HCT116 (cell line): ENCODE measurements at regions not wholly inside any gene's neighbourhood (a gene's known extent, or its start where the extent isn't known, plus 50 kb on each side); places are given as distances from the start of the nearest gene placed in this dataset.

Source experiments
- ATAC-seq: fragments of 200-7000 bp; cut with Tn5 transposase; 2 replicates; pipeline ENCODE4 v1.9.1; 2020; ENCODE audit warnings: mild to moderate bottlenecking, moderate library complexity
- BruUV-seq: library from RNA; stranded (reverse); fragments of 400-500 nt; replicated peaks from 2 replicates; lab custom pipeline; 2021; lab: Mats Ljungman, UMichigan
- CTCF ChIA-PET: fragments of 300-600 bp; sonication (Branson Sonifier 250); formaldehyde crosslinking; loops from one replicate; lab custom pipeline; 2021; ENCODE audit warnings: antibody characterized with exemption; lab: Charles Lee
- POLR2A ChIA-PET: fragments of 300-600, 350-600 bp; sonication (Branson Sonifier 250); formaldehyde crosslinking; loops from one replicate; lab custom pipeline; 2021; ENCODE audit warnings: antibody characterized with exemption; lab: Charles Lee
- RAD21 ChIA-PET, 2 experiments: fragments of 300-600 bp; sonication (Branson Sonifier 250); formaldehyde crosslinking; loops; one replicate each; lab custom pipeline; 2023; ENCODE audit warnings: low total read pairs in 2 of 2; ENCODE audit not compliant: uncharacterized antibody in 2 of 2, unreplicated experiment in 2 of 2, low non-redundant PET in 1 of 2; lab: Charles Lee
- DNase-seq: peaks from one replicate; pipeline ENCODE4 v3.0.0-alpha.2; 2010; ENCODE audit warnings: low read depth, low spot score
- H2AFZ ChIP-seq: fragments of 200-600 bp; shearing (Covaris generic), sonication (generic); 2 replicates; pipeline ENCODE4 v1.6.1; 2017; ENCODE audit warnings: low read depth, mixed run types, mixed read lengths, antibody characterized with exemption, low read length; ENCODE audit not compliant: poor library complexity, severe bottlenecking
- H3K27ac ChIP-seq: 2 replicates; pipeline ENCODE4 v1.5.1; 2012; ENCODE audit warnings: low read depth, low read length
- H3K27me3 ChIP-seq: fragments of 200-600 bp; sonication (generic); 2 replicates; pipeline ENCODE4 v1.6.1; 2016; ENCODE audit warnings: mixed run types, low read length, mixed read lengths; ENCODE audit not compliant: insufficient read depth
- H3K36me3 ChIP-seq, 2 experiments: fragments of 200-500 bp in 1 of 2; fragments of 200-600 bp in 1 of 2; sonication (Bioruptor generic) in 1 of 2; sonication (generic) in 1 of 2; 2 replicates each; pipeline versions ENCODE4 v1.5.1 to v1.6.1; 2014 to 2016; ENCODE audit warnings: low read length in 2 of 2, inconsistent platforms in 1 of 2, mixed read lengths in 1 of 2, mixed run types in 1 of 2; ENCODE audit not compliant: insufficient read depth in 2 of 2, control insufficient read depth in 1 of 2
- H3K4me1 ChIP-seq, 2 experiments: fragments of 200-600 bp in 1 of 2; sonication (generic) in 1 of 2; 2 replicates each; pipeline versions ENCODE4 v1.5.1 to v1.6.1; 2012 to 2017; ENCODE audit warnings: low read length in 2 of 2, inconsistent platforms in 1 of 2, mild to moderate bottlenecking in 1 of 2, mixed read lengths in 1 of 2, mixed run types in 1 of 2, moderate library complexity in 1 of 2; ENCODE audit not compliant: insufficient read depth in 2 of 2, control insufficient read depth in 1 of 2
- H3K4me2 ChIP-seq: fragments of 200-600 bp; sonication (generic); 2 replicates; pipeline ENCODE4 v1.6.1; 2017; ENCODE audit warnings: mixed run types, low read length, mixed read lengths
- H3K4me3 ChIP-seq, 2 experiments: fragments of 200-600 bp in 1 of 2; sonication (generic) in 1 of 2; replicated peaks in 1 of 2; 2 replicates each; pipeline ENCODE4 v1.5.1; 2011 to 2016; ENCODE audit warnings: low read length in 2 of 2, control low read depth in 1 of 2, low read depth in 1 of 2, mild to moderate bottlenecking in 1 of 2, mixed read lengths in 1 of 2, mixed run types in 1 of 2
- H3K79me2 ChIP-seq: fragments of 200-600 bp; sonication (generic); 2 replicates; pipeline ENCODE4 v1.6.1; 2017; ENCODE audit warnings: mild to moderate bottlenecking, mixed run types, low read length, moderate library complexity, mixed read lengths; ENCODE audit not compliant: insufficient read depth
- H3K9ac ChIP-seq: fragments of 200-600 bp; sonication (generic); 2 replicates; pipeline ENCODE4 v1.6.1; 2016; ENCODE audit warnings: low read length, mixed read lengths
- H3K9me2 ChIP-seq: fragments of 200-600 bp; sonication (generic), shearing (Covaris generic); 2 replicates; pipeline ENCODE4 v1.6.1; 2017; ENCODE audit warnings: mixed run types, mild to moderate bottlenecking, moderate library complexity; ENCODE audit not compliant: insufficient read depth
- H3K9me3 ChIP-seq, 2 experiments: fragments of 200-500 bp in 1 of 2; fragments of 200-600 bp in 1 of 2; sonication (Bioruptor generic) in 1 of 2; sonication (generic) in 1 of 2; 2 replicates each; pipeline ENCODE4 v1.6.1; 2014 to 2017; ENCODE audit warnings: low read length in 2 of 2, mixed read lengths in 2 of 2, inconsistent platforms in 1 of 2, low read depth in 1 of 2, mild to moderate bottlenecking in 1 of 2, mixed run types in 1 of 2, moderate library complexity in 1 of 2; ENCODE audit not compliant: control insufficient read depth in 1 of 2, insufficient read depth in 1 of 2
- H4K20me1 ChIP-seq: fragments of 200-600 bp; sonication (generic), shearing (Covaris generic); 2 replicates; pipeline ENCODE4 v1.6.1; 2017; ENCODE audit warnings: mixed run types, mild to moderate bottlenecking, moderate library complexity; ENCODE audit not compliant: insufficient read depth
- CBX3 ChIP-seq: IDR thresholded peaks from 2 replicates; pipeline ENCODE4 v1.6.1; 2012; ENCODE audit warnings: low read depth
- CEBPB ChIP-seq: IDR thresholded peaks from 2 replicates; pipeline ENCODE4 v1.6.1; 2012; ENCODE audit warnings: low read depth
- CTCF ChIP-seq, 3 experiments: fragments of 200-600 bp in 1 of 3; sonication (generic) in 1 of 3; IDR thresholded peaks in 2 of 3; conservative IDR thresholded peaks in 1 of 3; 2 replicates each; pipeline ENCODE4 v1.5.1; 2012 to 2017; ENCODE audit warnings: low read depth in 2 of 3, low read length in 2 of 3, antibody characterized with exemption in 1 of 3, borderline replicate concordance in 1 of 3, control low read depth in 1 of 3, mild to moderate bottlenecking in 1 of 3, mixed read lengths in 1 of 3, mixed run types in 1 of 3, moderate library complexity in 1 of 3; ENCODE audit not compliant: insufficient read depth in 1 of 3
- EGR1 ChIP-seq: IDR thresholded peaks from 2 replicates; pipeline ENCODE4 v1.6.1; 2012; ENCODE audit warnings: low read depth
- ELF1 ChIP-seq: IDR thresholded peaks from 2 replicates; pipeline ENCODE4 v1.6.1; 2012; ENCODE audit warnings: low read depth, borderline replicate concordance
- EZH2 ChIP-seq: fragments of 200-600 bp; sonication (generic); IDR thresholded peaks from 2 replicates; pipeline ENCODE4 v1.6.1; 2017; ENCODE audit warnings: antibody characterized with exemption, mixed run types
- EZH2phosphoT487 ChIP-seq: fragments of 200-600 bp; IDR thresholded peaks from 2 replicates; pipeline ENCODE4 v1.6.1; 2018; ENCODE audit warnings: antibody characterized with exemption, borderline replicate concordance
- FOSL1 ChIP-seq: IDR thresholded peaks from 2 replicates; pipeline ENCODE4 v1.6.1; 2012; ENCODE audit warnings: low read depth
- POLR2AphosphoS5 ChIP-seq: IDR thresholded peaks from 2 replicates; pipeline ENCODE4 v1.6.1; 2011; ENCODE audit warnings: mild to moderate bottlenecking, low read depth, low read length, moderate library complexity
- ZNF274 ChIP-seq: fragments of 200-500 bp; sonication (Bioruptor generic); IDR thresholded peaks from 2 replicates; pipeline ENCODE4 v1.6.1; 2014; ENCODE audit warnings: mild to moderate bottlenecking, low read depth, low read length, inconsistent platforms
- intact Hi-C: fragments of 100-400 bp; cut with micrococcal nuclease; formaldehyde crosslinking; loops from 2 replicates; pipeline ENCODE4 v1.10.0; 2022
- TF ChIP-seq, protein P1 (sequence below): IDR thresholded peaks from 2 replicates; pipeline ENCODE4 v1.6.1; 2012

DNA sequence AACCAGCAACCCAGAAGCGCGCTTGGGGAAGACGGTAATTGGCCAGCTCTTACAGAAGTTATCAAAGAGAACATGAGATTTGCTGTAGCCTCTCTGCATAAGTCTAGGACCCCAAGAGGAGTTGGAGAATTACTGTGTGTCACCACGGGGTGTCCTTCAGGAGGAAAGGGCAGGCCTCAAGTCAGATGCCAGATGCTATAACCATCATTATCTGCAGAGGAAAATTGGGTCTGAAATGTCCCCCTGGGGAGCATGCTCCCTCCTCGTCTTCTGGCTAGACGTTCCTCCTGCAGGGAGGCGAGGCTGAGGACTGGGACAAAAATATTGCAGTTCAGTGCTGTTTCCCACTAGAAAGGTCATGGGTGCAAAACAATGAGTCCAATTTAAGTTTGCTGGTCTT lies 380.5 kb upstream of the CFAP20DC start:
- ATAC-seq (no peak), DNase-seq (no peak)
- Histone ChIP-seq H3K36me3 (no peaks in the 10 kb centered on the region), H4K20me1 (no peaks in the 10 kb centered on the region), H3K9me2 (no peaks in the 10 kb centered on the region), H3K79me2 (no peaks in the 10 kb centered on the region), H3K4me3 (no peak overlapping the region), H3K27me3 (peaks cover 43% of the 10 kb centered on the region), H3K9me3 (no peaks in the 10 kb centered on the region), H3K4me1 (no peaks in the 10 kb centered on the region), H2AFZ (no peak overlapping the region), H3K4me2 (no peak overlapping the region), H3K27ac (no peak overlapping the region), H3K9ac (no peak overlapping the region)
- intact Hi-C loops: no loop called here
- ChIA-PET POLR2A (no interaction called here), RAD21 (no interaction called here), CTCF (no interaction called here)
- TF ChIP-seq, protein P1, sequence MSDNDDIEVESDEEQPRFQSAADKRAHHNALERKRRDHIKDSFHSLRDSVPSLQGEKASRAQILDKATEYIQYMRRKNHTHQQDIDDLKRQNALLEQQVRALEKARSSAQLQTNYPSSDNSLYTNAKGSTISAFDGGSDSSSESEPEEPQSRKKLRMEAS: no peak
- TF ChIP-seq ELF1: no peak
- no peak for TF ChIP-seq POLR2AphosphoS5
- no peak for TF ChIP-seq CTCF (IDR thresholded peaks at IDR 0.05 in 2 of 3, conservative IDR thresholded peaks at IDR 0.05 in 1 of 3; ENCODE audit: borderline replicate concordance in 1 of 3, insufficient read depth in 1 of 3, low read depth in 2 of 3, low read length in 2 of 3)
- TF ChIP-seq ZNF274: no peak
- no peak for TF ChIP-seq CEBPB
- no peak for TF ChIP-seq EZH2phosphoT487
- TF ChIP-seq CBX3: no peak
- TF ChIP-seq EZH2: no peak
- TF ChIP-seq EGR1: no peak
- no peak for TF ChIP-seq FOSL1
- no TSS peak for BruUV-seq
